H1 (cell line): ENCODE measurements at regions not wholly inside any gene's neighbourhood (a gene's known extent, or its start where the extent isn't known, plus 50 kb on each side); places are given as distances from the start of the nearest gene placed in this dataset.

Source experiments
- GTF2F1 ChIP-seq: IDR thresholded peaks from 2 replicates; pipeline ENCODE4 v1.6.1; 2012; ENCODE audit warnings: low read depth, low read length, improper control_type of control experiment, borderline replicate concordance
- TF ChIP-seq, protein P1 (sequence below): fragments of 300-600 bp; sonication (generic); IDR thresholded peaks from 2 replicates; pipeline ENCODE4 v1.7.1; 2012; ENCODE audit warnings: low read length, moderate library complexity, mild to moderate bottlenecking, inconsistent platforms; ENCODE audit not compliant: insufficient replicate concordance

DNA sequence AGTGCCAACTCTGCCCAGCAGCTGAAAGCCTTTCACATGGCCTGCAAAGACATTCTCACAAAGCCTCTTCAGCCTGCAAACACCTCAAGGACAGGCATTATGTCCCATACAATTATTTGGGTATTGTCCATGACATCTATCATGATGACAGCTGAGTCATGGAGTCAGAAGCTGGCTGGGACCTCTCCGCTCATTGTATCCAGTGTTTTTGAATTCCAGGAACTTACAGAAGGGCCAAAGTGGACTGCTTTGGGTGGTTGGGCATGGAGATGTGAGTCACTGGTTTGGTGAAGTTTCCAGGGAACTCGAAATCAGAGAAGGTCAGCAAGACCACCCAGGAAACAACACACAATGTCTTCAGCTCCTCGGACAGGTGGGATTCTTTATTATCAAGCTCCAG is 188.6 kb upstream of the CCL2 start (continued):
- TF ChIP-seq, protein P1, sequence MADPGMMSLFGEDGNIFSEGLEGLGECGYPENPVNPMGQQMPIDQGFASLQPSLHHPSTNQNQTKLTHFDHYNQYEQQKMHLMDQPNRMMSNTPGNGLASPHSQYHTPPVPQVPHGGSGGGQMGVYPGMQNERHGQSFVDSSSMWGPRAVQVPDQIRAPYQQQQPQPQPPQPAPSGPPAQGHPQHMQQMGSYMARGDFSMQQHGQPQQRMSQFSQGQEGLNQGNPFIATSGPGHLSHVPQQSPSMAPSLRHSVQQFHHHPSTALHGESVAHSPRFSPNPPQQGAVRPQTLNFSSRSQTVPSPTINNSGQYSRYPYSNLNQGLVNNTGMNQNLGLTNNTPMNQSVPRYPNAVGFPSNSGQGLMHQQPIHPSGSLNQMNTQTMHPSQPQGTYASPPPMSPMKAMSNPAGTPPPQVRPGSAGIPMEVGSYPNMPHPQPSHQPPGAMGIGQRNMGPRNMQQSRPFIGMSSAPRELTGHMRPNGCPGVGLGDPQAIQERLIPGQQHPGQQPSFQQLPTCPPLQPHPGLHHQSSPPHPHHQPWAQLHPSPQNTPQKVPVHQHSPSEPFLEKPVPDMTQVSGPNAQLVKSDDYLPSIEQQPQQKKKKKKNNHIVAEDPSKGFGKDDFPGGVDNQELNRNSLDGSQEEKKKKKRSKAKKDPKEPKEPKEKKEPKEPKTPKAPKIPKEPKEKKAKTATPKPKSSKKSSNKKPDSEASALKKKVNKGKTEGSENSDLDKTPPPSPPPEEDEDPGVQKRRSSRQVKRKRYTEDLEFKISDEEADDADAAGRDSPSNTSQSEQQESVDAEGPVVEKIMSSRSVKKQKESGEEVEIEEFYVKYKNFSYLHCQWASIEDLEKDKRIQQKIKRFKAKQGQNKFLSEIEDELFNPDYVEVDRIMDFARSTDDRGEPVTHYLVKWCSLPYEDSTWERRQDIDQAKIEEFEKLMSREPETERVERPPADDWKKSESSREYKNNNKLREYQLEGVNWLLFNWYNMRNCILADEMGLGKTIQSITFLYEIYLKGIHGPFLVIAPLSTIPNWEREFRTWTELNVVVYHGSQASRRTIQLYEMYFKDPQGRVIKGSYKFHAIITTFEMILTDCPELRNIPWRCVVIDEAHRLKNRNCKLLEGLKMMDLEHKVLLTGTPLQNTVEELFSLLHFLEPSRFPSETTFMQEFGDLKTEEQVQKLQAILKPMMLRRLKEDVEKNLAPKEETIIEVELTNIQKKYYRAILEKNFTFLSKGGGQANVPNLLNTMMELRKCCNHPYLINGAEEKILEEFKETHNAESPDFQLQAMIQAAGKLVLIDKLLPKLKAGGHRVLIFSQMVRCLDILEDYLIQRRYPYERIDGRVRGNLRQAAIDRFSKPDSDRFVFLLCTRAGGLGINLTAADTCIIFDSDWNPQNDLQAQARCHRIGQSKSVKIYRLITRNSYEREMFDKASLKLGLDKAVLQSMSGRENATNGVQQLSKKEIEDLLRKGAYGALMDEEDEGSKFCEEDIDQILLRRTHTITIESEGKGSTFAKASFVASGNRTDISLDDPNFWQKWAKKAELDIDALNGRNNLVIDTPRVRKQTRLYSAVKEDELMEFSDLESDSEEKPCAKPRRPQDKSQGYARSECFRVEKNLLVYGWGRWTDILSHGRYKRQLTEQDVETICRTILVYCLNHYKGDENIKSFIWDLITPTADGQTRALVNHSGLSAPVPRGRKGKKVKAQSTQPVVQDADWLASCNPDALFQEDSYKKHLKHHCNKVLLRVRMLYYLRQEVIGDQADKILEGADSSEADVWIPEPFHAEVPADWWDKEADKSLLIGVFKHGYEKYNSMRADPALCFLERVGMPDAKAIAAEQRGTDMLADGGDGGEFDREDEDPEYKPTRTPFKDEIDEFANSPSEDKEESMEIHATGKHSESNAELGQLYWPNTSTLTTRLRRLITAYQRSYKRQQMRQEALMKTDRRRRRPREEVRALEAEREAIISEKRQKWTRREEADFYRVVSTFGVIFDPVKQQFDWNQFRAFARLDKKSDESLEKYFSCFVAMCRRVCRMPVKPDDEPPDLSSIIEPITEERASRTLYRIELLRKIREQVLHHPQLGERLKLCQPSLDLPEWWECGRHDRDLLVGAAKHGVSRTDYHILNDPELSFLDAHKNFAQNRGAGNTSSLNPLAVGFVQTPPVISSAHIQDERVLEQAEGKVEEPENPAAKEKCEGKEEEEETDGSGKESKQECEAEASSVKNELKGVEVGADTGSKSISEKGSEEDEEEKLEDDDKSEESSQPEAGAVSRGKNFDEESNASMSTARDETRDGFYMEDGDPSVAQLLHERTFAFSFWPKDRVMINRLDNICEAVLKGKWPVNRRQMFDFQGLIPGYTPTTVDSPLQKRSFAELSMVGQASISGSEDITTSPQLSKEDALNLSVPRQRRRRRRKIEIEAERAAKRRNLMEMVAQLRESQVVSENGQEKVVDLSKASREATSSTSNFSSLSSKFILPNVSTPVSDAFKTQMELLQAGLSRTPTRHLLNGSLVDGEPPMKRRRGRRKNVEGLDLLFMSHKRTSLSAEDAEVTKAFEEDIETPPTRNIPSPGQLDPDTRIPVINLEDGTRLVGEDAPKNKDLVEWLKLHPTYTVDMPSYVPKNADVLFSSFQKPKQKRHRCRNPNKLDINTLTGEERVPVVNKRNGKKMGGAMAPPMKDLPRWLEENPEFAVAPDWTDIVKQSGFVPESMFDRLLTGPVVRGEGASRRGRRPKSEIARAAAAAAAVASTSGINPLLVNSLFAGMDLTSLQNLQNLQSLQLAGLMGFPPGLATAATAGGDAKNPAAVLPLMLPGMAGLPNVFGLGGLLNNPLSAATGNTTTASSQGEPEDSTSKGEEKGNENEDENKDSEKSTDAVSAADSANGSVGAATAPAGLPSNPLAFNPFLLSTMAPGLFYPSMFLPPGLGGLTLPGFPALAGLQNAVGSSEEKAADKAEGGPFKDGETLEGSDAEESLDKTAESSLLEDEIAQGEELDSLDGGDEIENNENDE: no peak
- TF ChIP-seq GTF2F1: no peak
